AG10803 (cell line): ENCODE measurements at regions not wholly inside any gene's neighbourhood (a gene's known extent, or its start where the extent isn't known, plus 50 kb on each side); places are given as distances from the start of the nearest gene placed in this dataset.

ENCODE experiments used
- DNase-seq: peaks from one replicate; pipeline ENCODE4 v3.0.0; 2010; ENCODE audit warnings: low read depth
- H3K4me3 ChIP-seq: 2 replicates; pipeline ENCODE4 v1.5.1; 2011; ENCODE audit warnings: mild to moderate bottlenecking, low read length, control low read depth
- CTCF ChIP-seq: conservative IDR thresholded peaks from 2 replicates; pipeline ENCODE4 v1.5.1; 2011; ENCODE audit warnings: mild to moderate bottlenecking, low read length, control low read depth, inconsistent platforms

DNA sequence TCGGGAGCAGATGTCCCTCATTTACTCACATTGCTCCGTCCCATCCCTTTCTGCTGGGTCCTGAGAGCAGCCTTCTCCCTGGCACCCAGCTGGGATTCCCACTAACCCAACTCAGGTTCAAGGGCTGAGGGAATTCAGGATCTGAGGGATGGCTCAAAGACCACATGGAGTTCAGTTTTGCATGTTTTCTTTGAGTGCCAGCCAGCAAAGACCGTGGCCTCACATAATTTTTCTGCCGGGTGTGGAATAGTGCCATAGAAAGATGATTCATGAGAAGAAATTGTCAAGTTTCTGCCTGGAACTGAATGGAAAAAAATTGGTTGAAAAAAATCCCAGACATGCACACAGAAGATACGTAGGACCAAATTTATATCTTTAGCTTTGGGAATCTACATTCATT, 168.6 kb downstream of the CD83 start:
- no peak for TF ChIP-seq CTCF
- no peak overlapping the region for H3K4me3 ChIP-seq
- DNase-seq: peak; percentile 90

- no peak overlapping the region for H3K4me3 ChIP-seq
- DNase-seq: no peak
- TF ChIP-seq CTCF: no peak; the same call in 1 of the 2 replicates
These were observed 169.3 kb downstream of the CD83 start for GRCh38 chr6:14286634-14287428.

DNA sequence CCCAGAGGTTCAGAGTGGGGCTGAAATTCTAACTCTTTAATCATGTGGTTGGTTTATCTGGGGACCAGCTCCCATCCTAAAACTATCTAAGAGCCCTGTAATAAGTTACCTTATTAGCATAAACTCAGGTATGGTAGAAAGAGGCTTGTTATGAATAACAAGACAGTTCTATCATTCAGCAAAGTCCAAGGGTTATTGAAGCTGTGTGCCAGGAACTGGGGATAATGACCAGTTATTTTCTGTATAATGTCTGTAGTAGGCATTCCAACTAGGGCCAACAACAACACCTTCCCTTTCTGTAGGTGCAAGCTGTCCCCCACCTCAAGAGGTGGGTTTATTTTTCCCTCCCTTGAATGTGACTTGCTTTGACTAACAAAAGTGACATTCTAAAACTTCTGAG, 170.1 kb downstream of the CD83 start:
- no peak for DNase-seq
- TF ChIP-seq CTCF: no peak
- no peak overlapping the region for H3K4me3 ChIP-seq

DNA sequence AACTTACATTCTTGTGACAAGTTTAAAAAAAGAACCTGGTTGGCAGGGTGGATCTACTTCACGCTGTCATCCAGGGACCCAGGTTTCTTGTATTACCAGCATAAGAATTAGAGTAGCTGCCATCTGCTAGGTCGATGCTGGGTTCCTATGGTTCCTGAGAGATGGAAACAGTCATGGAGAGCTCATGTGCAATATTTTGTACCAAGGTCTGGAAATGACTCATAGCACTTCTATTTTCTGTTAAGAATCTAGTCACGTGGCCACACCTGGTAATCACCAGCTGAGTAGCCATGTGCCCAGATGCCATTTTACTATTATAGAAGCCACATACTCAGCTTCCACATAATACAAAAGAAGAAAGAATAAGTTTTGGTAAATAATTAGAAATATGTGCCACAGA, 171.3 kb downstream of the CD83 start:
- H3K4me3 ChIP-seq: no peak overlapping the region
- no peak for DNase-seq
- TF ChIP-seq CTCF: no peak

GRCh38 chr6:14290041-14290771, 172.6 kb downstream of the CD83 start:
- H3K4me3 ChIP-seq: no peak overlapping the region
- DNase-seq: no peak
- no peak for TF ChIP-seq CTCF

- no peak for TF ChIP-seq CTCF
- no peak for DNase-seq
These were observed 173.3 kb downstream of the CD83 start for GRCh38 chr6:14290772-14291330.

More at GRCh38 chr6:14290772-14291330, 173.3 kb downstream of the CD83 start:
- H3K4me3 ChIP-seq: no peak overlapping the region
